Choroid plexus epithelial cell (primary cell): ENCODE measurements at regions not wholly inside any gene's neighbourhood (a gene's known extent, or its start where the extent isn't known, plus 50 kb on each side); places are given as distances from the start of the nearest gene placed in this dataset.

Experiments used
- DNase-seq: peaks from one replicate; pipeline ENCODE4 v3.0.0-alpha.2; 2010; ENCODE audit warnings: low read depth
- H3K4me3 ChIP-seq: 2 replicates; pipeline ENCODE4 v1.5.1; 2011; ENCODE audit warnings: low read depth, mild to moderate bottlenecking, control low read depth, low read length, moderate library complexity
- CTCF ChIP-seq: conservative IDR thresholded peaks from 2 replicates; pipeline ENCODE4 v1.5.1; 2011; ENCODE audit warnings: low read depth, mild to moderate bottlenecking, control low read depth, inconsistent platforms, low read length, moderate library complexity

GRCh38 chr2:8281950-8282857, 399.7 kb upstream of the ID2 start:
- H3K4me3 ChIP-seq = no peak overlapping the region
- no peak for DNase-seq
- no peak for TF ChIP-seq CTCF

DNA sequence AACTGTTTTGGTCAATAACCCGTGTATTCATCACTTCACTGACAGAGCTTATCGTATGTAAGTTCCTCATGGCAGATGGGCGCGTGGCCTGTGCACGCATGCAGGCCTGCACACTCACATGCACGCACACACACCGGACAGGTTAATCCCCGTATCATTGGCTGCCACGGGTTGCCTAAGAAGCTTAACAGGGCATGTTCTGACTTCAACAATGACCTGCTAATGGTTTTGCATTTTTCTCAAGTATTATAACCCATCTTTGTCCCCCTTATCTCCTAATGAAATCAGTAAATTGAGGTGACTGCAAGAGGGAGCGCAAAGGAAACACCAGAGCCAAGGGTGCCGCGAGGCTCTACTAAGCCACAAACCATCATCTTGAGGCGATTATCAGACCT, 399.0 kb upstream of the ID2 start:
- TF ChIP-seq CTCF = no peak

GRCh38 chr2:8285081-8285480, 396.8 kb upstream of the ID2 start:
- DNase-seq = peak; percentile 17
- peak; percentile 40 for TF ChIP-seq CTCF
- no peak overlapping the region for H3K4me3 ChIP-seq

More for the DNA sequence above, 399.0 kb upstream of the ID2 start:
- DNase-seq = no peak
- H3K4me3 ChIP-seq = no peak overlapping the region

DNA sequence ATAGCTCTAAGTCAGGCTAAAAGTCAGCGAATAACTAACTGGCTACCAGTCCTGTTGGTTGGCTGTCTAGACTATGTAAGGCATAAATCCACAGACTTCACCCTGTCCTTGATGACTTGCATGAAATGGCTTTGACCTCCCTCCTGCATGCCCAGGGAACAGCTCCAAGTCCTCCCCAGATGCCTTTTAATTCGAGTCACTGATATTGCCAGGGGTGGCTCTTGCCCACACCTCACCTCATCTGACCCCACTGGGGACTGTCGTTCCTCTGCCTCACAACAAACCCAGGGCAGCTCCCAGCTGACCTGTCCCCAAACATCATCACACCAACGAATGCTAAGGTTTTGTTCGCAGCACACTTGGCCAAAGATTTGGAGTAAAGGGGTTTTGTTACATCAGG, 396.0 kb upstream of the ID2 start:
- no peak for TF ChIP-seq CTCF
- H3K4me3 ChIP-seq = no peak overlapping the region
- DNase-seq = no peak

- no peak overlapping the region for H3K4me3 ChIP-seq
- no peak for TF ChIP-seq CTCF
- no peak for DNase-seq
Observed at GRCh38 chr2:8288206-8288605, 393.6 kb upstream of the ID2 start.

DNA sequence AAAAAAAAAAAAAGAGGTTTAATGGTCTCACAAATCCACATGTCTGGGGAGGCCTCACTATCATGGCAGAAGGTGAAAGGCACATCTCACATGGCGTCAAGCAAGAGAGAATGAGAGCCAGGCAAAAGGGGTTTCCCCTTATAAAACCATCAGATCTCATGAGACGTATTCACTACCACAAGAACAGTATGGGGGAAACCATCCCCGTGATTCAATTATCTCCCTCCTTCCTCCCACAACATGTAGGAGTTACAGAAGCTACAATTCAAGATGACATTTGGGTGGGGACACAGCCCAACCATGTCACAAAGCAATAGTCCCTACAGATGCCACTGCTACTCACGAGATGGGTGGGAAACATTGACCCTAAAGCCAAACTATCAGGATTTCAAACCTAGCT, 392.7 kb upstream of the ID2 start:
- TF ChIP-seq CTCF = no peak
- no peak overlapping the region for H3K4me3 ChIP-seq
- no peak for DNase-seq
